DOHH2 (cell line): ENCODE measurements at regions not wholly inside any gene's neighbourhood (a gene's known extent, or its start where the extent isn't known, plus 50 kb on each side); places are given as distances from the start of the nearest gene placed in this dataset.

ENCODE experiments used
- H3F3A ChIP-seq: fragments of 200-600 bp; sonication (generic), shearing (Covaris generic); 2 replicates; pipeline ENCODE4 v1.6.0; 2016; ENCODE audit warnings: antibody characterized with exemption, mild to moderate bottlenecking; ENCODE audit not compliant: control insufficient read depth, insufficient read depth
- H3K27ac ChIP-seq: fragments of 200-600 bp; sonication (generic); 2 replicates; pipeline ENCODE4 v1.5.1; 2014; ENCODE audit warnings: low read depth, mild to moderate bottlenecking, low read length, moderate library complexity
- H3K27me3 ChIP-seq: fragments of 200-600 bp; sonication (generic); 2 replicates; pipeline ENCODE4 v1.6.1; 2014; ENCODE audit warnings: mild to moderate bottlenecking, low read length, mixed read lengths; ENCODE audit not compliant: control insufficient read depth
- H3K36me3 ChIP-seq: fragments of 200-600 bp; sonication (generic); 2 replicates; pipeline ENCODE4 v1.6.1; 2014; ENCODE audit warnings: mild to moderate bottlenecking, low read length, moderate library complexity, mixed read lengths; ENCODE audit not compliant: control insufficient read depth
- H3K4me1 ChIP-seq: fragments of 200-600 bp; sonication (generic); 2 replicates; pipeline ENCODE4 v1.6.1; 2014; ENCODE audit warnings: mild to moderate bottlenecking, low read length, mixed read lengths; ENCODE audit not compliant: control insufficient read depth
- H3K4me2 ChIP-seq: fragments of 200-600 bp; sonication (generic); 2 replicates; pipeline ENCODE4 v1.6.0; 2014; ENCODE audit warnings: mild to moderate bottlenecking, low read length, moderate library complexity
- H3K4me3 ChIP-seq: fragments of 200-600 bp; sonication (generic); 2 replicates; pipeline ENCODE4 v1.5.1; 2014; ENCODE audit warnings: mild to moderate bottlenecking, low read length, mixed read lengths
- H3K79me2 ChIP-seq: fragments of 200-600 bp; sonication (generic); 2 replicates; pipeline ENCODE4 v1.6.1; 2014; ENCODE audit warnings: mild to moderate bottlenecking, low read length, mixed read lengths; ENCODE audit not compliant: control insufficient read depth
- H3K9me2 ChIP-seq: fragments of 200-600 bp; sonication (generic); replicated peaks from 2 replicates; pipeline ENCODE4 v1.6.1; 2014; ENCODE audit warnings: mild to moderate bottlenecking, low read length, mixed read lengths; ENCODE audit not compliant: control insufficient read depth
- H3K9me3 ChIP-seq: fragments of 200-600 bp; sonication (generic); 2 replicates; pipeline ENCODE4 v1.6.1; 2014; ENCODE audit warnings: antibody characterized with exemption, low read length, mixed read lengths; ENCODE audit not compliant: control insufficient read depth, insufficient read depth
- H4K20me1 ChIP-seq: fragments of 200-600 bp; sonication (generic); 2 replicates; pipeline ENCODE4 v1.6.0; 2014; ENCODE audit warnings: low read depth, mild to moderate bottlenecking, antibody characterized with exemption, low read length, moderate library complexity; ENCODE audit not compliant: control insufficient read depth, insufficient read depth
- EZH2phosphoT487 ChIP-seq: fragments of 200-600 bp; sonication (generic); IDR thresholded peaks from 2 replicates; pipeline ENCODE4 v1.6.1; 2017; ENCODE audit warnings: borderline replicate concordance, mild to moderate bottlenecking, antibody characterized with exemption, low read length, moderate library complexity, mixed read lengths
- TF ChIP-seq, protein P1 (sequence below): fragments of 200-600 bp; sonication (generic); IDR thresholded peaks from one replicate; pipeline ENCODE4 v1.5.1; 2014; ENCODE audit warnings: antibody characterized with exemption, mild to moderate bottlenecking, low read depth, low read length; ENCODE audit not compliant: poor library complexity, severe bottlenecking

GRCh38 chr7:86932038-86932512 lies 127.4 kb downstream of the ELAPOR2 start:
- H3K27me3 ChIP-seq: no peaks in the 10 kb centered on the region
- H3K4me1 ChIP-seq: peaks cover 29% of the 10 kb centered on the region
- H3K9me3 ChIP-seq: no peaks in the 10 kb centered on the region
- H3K79me2 ChIP-seq: no peaks in the 10 kb centered on the region
- H3K4me3 ChIP-seq: no peak overlapping the region
- no peaks in the 10 kb centered on the region for H4K20me1 ChIP-seq
- peaks cover 18% of the 10 kb centered on the region for H3K36me3 ChIP-seq
- H3K4me2 ChIP-seq: no peak overlapping the region
- H3K9me2 ChIP-seq: no peaks in the 10 kb centered on the region
- no peak for TF ChIP-seq EZH2phosphoT487
- TF ChIP-seq, protein P1, sequence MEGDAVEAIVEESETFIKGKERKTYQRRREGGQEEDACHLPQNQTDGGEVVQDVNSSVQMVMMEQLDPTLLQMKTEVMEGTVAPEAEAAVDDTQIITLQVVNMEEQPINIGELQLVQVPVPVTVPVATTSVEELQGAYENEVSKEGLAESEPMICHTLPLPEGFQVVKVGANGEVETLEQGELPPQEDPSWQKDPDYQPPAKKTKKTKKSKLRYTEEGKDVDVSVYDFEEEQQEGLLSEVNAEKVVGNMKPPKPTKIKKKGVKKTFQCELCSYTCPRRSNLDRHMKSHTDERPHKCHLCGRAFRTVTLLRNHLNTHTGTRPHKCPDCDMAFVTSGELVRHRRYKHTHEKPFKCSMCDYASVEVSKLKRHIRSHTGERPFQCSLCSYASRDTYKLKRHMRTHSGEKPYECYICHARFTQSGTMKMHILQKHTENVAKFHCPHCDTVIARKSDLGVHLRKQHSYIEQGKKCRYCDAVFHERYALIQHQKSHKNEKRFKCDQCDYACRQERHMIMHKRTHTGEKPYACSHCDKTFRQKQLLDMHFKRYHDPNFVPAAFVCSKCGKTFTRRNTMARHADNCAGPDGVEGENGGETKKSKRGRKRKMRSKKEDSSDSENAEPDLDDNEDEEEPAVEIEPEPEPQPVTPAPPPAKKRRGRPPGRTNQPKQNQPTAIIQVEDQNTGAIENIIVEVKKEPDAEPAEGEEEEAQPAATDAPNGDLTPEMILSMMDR: no peak
- no peak overlapping the region for H3K27ac ChIP-seq
- no peaks in the 10 kb centered on the region for H3F3A ChIP-seq

DNA sequence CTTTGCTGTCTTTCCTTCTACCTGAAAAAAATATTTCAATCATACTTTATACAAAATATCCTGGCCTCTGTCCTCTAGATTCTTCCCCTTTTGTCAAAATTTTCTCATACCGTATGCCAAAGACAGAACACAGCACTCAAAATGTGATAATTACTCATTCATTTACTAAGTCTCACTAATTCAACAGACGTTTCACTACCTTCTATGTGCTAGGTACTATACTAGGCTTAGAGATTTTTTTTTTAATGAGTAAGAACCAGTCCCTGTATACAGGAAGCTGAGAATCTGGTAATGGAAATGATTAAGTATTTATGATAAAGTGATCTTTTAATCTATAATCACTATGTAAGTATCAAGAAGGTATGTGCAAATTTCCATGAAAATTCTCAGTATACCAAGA lies 128.0 kb downstream of the ELAPOR2 start:
- H4K20me1 ChIP-seq: no peaks in the 10 kb centered on the region
- H3K4me1 ChIP-seq: peaks cover 32% of the 10 kb centered on the region
- H3K36me3 ChIP-seq: peaks cover 13% of the 10 kb centered on the region
- TF ChIP-seq, protein P1: no peak
- TF ChIP-seq EZH2phosphoT487: no peak
- no peaks in the 10 kb centered on the region for H3F3A ChIP-seq
- H3K27ac ChIP-seq: no peak overlapping the region
- no peak overlapping the region for H3K4me2 ChIP-seq
- H3K9me2 ChIP-seq: no peaks in the 10 kb centered on the region
- H3K4me3 ChIP-seq: no peak overlapping the region
- no peaks in the 10 kb centered on the region for H3K79me2 ChIP-seq
- H3K9me3 ChIP-seq: no peaks in the 10 kb centered on the region
- H3K27me3 ChIP-seq: no peaks in the 10 kb centered on the region

DNA sequence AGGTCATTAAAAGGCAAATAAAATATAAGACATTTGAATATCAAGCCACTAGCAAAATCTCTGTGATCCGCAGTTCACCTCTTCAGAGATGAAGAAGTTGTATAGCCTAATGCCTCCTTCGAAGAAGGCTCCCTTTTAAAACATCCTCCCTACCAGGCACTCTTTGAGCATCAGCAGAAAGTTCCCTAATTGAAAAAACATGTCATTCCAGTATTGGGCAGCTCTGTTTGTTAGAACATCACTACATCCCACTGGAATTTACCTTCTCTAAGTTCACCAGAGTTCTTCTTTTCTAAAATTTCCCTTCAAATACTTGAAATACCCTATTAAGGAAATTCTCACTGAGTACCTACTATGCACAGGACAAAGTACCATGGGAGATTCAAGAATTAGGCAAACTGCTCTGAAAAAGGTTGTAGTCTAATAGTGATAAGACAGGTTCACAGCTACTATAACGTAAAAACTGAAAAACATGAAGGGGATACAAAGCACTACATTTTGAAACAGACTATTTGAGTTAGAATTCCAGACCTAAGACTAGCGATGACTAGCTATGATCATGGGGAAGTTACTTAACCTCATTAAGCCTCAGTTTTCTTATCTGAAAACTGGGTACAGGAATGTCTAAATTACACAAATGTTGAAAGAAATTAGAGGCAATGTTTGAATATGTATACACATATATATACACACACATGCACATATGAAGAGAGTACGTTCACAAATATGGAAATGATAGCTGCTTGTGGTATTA lies 128.7 kb downstream of the ELAPOR2 start:
- TF ChIP-seq, protein P1: no peak
- TF ChIP-seq EZH2phosphoT487: no peak
- peaks cover 32% of the 10 kb centered on the region for H3K4me1 ChIP-seq

More for the DNA sequence above, 128.7 kb downstream of the ELAPOR2 start:
- H3K27ac ChIP-seq: no peak overlapping the region
- no peaks in the 10 kb centered on the region for H3F3A ChIP-seq
- no peak overlapping the region for H3K4me2 ChIP-seq
- H4K20me1 ChIP-seq: no peaks in the 10 kb centered on the region
- no peaks in the 10 kb centered on the region for H3K9me2 ChIP-seq
- no peaks in the 10 kb centered on the region for H3K79me2 ChIP-seq
- H3K4me3 ChIP-seq: no peak overlapping the region
- H3K36me3 ChIP-seq: peaks cover 18% of the 10 kb centered on the region
- H3K9me3 ChIP-seq: no peaks in the 10 kb centered on the region
- H3K27me3 ChIP-seq: no peaks in the 10 kb centered on the region
